GM19238 (cell line): ENCODE measurements at regions not wholly inside any gene's neighbourhood (a gene's known extent, or its start where the extent isn't known, plus 50 kb on each side); places are given as distances from the start of the nearest gene placed in this dataset.
A peak's percentile ranks its signal among the peaks of the same experiment; 100 is the strongest.

Experiments
- DNase-seq: peaks from one replicate; pipeline ENCODE4 v3.0.0; 2011; ENCODE audit warnings: low spot score; ENCODE audit not compliant: insufficient read length

- no peak for DNase-seq
These were observed 88.1 kb upstream of the HNRNPU start for GRCh38 chr1:244952280-244952933.

- DNase-seq, result no peak
These were observed 84.1 kb upstream of the HNRNPU start for GRCh38 chr1:244948416-244948815.

GRCh38 chr1:244945109-244945671 is 80.8 kb upstream of the HNRNPU start:
- DNase-seq, result peak; percentile 34

- DNase-seq, result no peak
These were observed 76.8 kb upstream of the HNRNPU start for GRCh38 chr1:244941121-244941520.

- no peak for DNase-seq
These were observed 72.8 kb upstream of the HNRNPU start for GRCh38 chr1:244937099-244937498.

- no peak for DNase-seq
These were observed 56.8 kb upstream of the HNRNPU start for GRCh38 chr1:244920911-244921761.

GRCh38 chr1:244919320-244920282 is 55.3 kb upstream of the HNRNPU start:
- DNase-seq, result no peak

GRCh38 chr1:244918421-244919319 is 54.3 kb upstream of the HNRNPU start:
- DNase-seq, result peak; percentile 48

- no peak for DNase-seq
These were observed 52.8 kb upstream of the HNRNPU start for GRCh38 chr1:244917073-244917670.

GRCh38 chr1:244915736-244916135 is 51.4 kb upstream of the HNRNPU start:
- DNase-seq, result no peak

GRCh38 chr1:244914761-244915160 is 50.4 kb upstream of the HNRNPU start:
- no peak for DNase-seq
